Keratinocyte (primary cell): ENCODE measurements at regions not wholly inside any gene's neighbourhood (a gene's known extent, or its start where the extent isn't known, plus 50 kb on each side); places are given as distances from the start of the nearest gene placed in this dataset.
A peak's percentile ranks its signal among the peaks of the same experiment; 100 is the strongest.

ENCODE experiments used
- DNase-seq: peaks from one replicate; pipeline ENCODE4 v3.0.0-alpha.2; 2011; ENCODE audit warnings: low read depth, missing footprints, low spot score
- FAIRE-seq: peaks from 2 replicates; lab custom pipeline; 2011; peaks lifted over from hg19 to GRCh38; lab: Jason Lieb, UNC
- H2AFZ ChIP-seq: 2 replicates; pipeline ENCODE4 v1.6.0; 2012; ENCODE audit warnings: low read length, control low read depth, inconsistent platforms; ENCODE audit not compliant: control insufficient read depth
- H3K27ac ChIP-seq: 2 replicates; pipeline ENCODE4 v1.5.1; 2011; ENCODE audit warnings: low read length; ENCODE audit not compliant: control insufficient read depth, insufficient read depth
- H3K27me3 ChIP-seq: 3 replicates; pipeline ENCODE4 v1.6.0; 2011; ENCODE audit warnings: low read length; ENCODE audit not compliant: control insufficient read depth, insufficient read depth; ENCODE audit errors: extremely low read depth
- H3K36me3 ChIP-seq, 2 experiments: 2 replicates in 1 of 2; 3 replicates in 1 of 2; pipeline ENCODE4 v1.5.1; 2011; ENCODE audit warnings: low read length in 2 of 2, mild to moderate bottlenecking in 1 of 2; ENCODE audit not compliant: control insufficient read depth in 2 of 2, insufficient read depth in 2 of 2; ENCODE audit errors: extremely low read depth in 1 of 2
- H3K4me1 ChIP-seq: 3 replicates; pipeline ENCODE4 v1.5.1; 2011; ENCODE audit warnings: low read length; ENCODE audit not compliant: control insufficient read depth, insufficient read depth; ENCODE audit errors: extremely low read depth
- H3K4me2 ChIP-seq: 3 replicates; pipeline ENCODE4 v1.6.0; 2011; ENCODE audit warnings: low read depth, low read length; ENCODE audit not compliant: control insufficient read depth, insufficient read depth; ENCODE audit errors: extremely low read depth
- H3K4me3 ChIP-seq, 3 experiments: fragments of 200-600 bp in 1 of 3; sonication (generic) in 1 of 3; 2 replicates in 2 of 3; 3 replicates in 1 of 3; pipeline ENCODE4 v1.5.1; 2011 to 2016; ENCODE audit warnings: low read length in 3 of 3, mild to moderate bottlenecking in 3 of 3, control low read depth in 2 of 3, inconsistent platforms in 1 of 3, low read depth in 1 of 3, mixed read lengths in 1 of 3, mixed run types in 1 of 3, moderate library complexity in 1 of 3; ENCODE audit not compliant: control insufficient read depth in 2 of 3, insufficient read depth in 2 of 3; ENCODE audit errors: extremely low read depth in 1 of 3
- H3K79me2 ChIP-seq: 2 replicates; pipeline ENCODE4 v1.6.0; 2012; ENCODE audit warnings: low read length; ENCODE audit not compliant: control insufficient read depth, insufficient read depth
- H3K9ac ChIP-seq: 3 replicates; pipeline ENCODE4 v1.6.0; 2011; ENCODE audit warnings: low read length; ENCODE audit not compliant: control insufficient read depth, insufficient read depth; ENCODE audit errors: extremely low read depth
- H3K9me1 ChIP-seq: 3 replicates; pipeline ENCODE4 v1.6.0; 2011; ENCODE audit warnings: low read length; ENCODE audit not compliant: control insufficient read depth, insufficient read depth; ENCODE audit errors: extremely low read depth
- H3K9me3 ChIP-seq: 2 replicates; pipeline ENCODE4 v1.5.1; 2012; ENCODE audit warnings: low read depth, low read length; ENCODE audit not compliant: control insufficient read depth
- H4K20me1 ChIP-seq: 3 replicates; pipeline ENCODE4 v1.6.0; 2011; ENCODE audit warnings: low read length; ENCODE audit not compliant: control insufficient read depth, insufficient read depth; ENCODE audit errors: extremely low read depth
- EZH2 ChIP-seq: IDR thresholded peaks from one replicate; pipeline ENCODE4 v1.6.1; 2012; ENCODE audit warnings: inconsistent platforms, mild to moderate bottlenecking, low read length, moderate library complexity
- dilution Hi-C: fragments of 300-500 bp; cut with MboI; formaldehyde crosslinking; loops from one replicate; pipeline ENCODE4 v1.7.0; 2020; ENCODE audit warnings: low sequenced_read_pairs; ENCODE audit not compliant: extremely low pct_ligation_motif_present
- TF ChIP-seq, protein P1 (sequence below), 3 experiments: IDR thresholded peaks in 1 of 3; conservative IDR thresholded peaks in 1 of 3; optimal IDR thresholded peaks in 1 of 3; 2 replicates in 2 of 3; 3 replicates in 1 of 3; pipeline versions ENCODE3 to v1.5.1; 2011; ENCODE audit warnings: low read length in 3 of 3, mild to moderate bottlenecking in 3 of 3, moderate library complexity in 2 of 3, control low read depth in 1 of 3, inconsistent platforms in 1 of 3; ENCODE audit not compliant: insufficient read depth in 2 of 3; ENCODE audit errors: extremely low read depth in 1 of 3

DNA sequence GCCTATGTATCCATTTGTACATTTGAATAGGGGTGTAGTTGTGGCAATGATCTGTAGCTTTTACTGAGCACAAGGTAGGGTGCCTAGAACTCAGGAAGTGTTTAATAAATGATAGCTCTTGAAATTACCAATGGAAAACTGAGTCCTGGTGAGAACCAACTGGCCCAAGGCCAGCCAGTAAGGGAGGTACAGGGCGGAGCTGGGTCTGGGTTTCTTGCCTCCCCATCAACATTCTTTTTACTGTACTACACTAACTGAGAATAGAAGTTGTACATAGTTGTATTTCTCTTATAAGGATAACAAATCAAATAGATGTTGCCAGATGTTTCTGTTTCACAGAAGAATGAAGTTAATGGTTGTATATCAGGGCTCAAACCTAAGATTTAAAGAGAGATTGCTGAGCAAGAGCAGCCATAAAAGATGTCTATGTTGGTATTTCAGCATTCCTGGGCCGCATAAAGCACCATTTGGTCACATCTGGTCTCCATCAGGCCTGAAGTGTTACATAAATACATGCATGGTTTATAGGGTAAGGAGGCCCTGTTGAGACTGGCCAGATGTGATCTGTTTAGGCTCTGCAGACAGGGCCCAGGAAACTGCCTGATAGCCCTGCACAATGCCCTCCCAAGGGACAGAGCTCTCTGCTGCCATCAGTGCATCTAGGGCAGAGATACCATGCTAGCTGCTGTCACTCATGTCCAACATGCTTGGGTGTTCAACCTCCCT lies 210.5 kb downstream of the NXNL2 start:
- TF ChIP-seq EZH2, result no peak
- TF ChIP-seq, protein P1, sequence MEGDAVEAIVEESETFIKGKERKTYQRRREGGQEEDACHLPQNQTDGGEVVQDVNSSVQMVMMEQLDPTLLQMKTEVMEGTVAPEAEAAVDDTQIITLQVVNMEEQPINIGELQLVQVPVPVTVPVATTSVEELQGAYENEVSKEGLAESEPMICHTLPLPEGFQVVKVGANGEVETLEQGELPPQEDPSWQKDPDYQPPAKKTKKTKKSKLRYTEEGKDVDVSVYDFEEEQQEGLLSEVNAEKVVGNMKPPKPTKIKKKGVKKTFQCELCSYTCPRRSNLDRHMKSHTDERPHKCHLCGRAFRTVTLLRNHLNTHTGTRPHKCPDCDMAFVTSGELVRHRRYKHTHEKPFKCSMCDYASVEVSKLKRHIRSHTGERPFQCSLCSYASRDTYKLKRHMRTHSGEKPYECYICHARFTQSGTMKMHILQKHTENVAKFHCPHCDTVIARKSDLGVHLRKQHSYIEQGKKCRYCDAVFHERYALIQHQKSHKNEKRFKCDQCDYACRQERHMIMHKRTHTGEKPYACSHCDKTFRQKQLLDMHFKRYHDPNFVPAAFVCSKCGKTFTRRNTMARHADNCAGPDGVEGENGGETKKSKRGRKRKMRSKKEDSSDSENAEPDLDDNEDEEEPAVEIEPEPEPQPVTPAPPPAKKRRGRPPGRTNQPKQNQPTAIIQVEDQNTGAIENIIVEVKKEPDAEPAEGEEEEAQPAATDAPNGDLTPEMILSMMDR (optimal IDR thresholded peaks at IDR 0.05 in 1 of 3, IDR thresholded peaks at IDR 0.05 in 1 of 3, conservative IDR thresholded peaks at IDR 0.05 in 1 of 3; ENCODE audit: extremely low read depth in 1 of 3, insufficient read depth in 2 of 3, low read length in 3 of 3), result no peak
- DNase-seq (no peak), FAIRE-seq (no peak)
- no peak overlapping the region for H3K9ac ChIP-seq
- H3K79me2 ChIP-seq, result no peaks in the 10 kb centered on the region
- H3K4me1 ChIP-seq, result peaks cover 8% of the 10 kb centered on the region
- H4K20me1 ChIP-seq, result no peaks in the 10 kb centered on the region
- H2AFZ ChIP-seq, result no peak overlapping the region
- dilution Hi-C loops, result no loop called here
- no peaks in the 10 kb centered on the region for H3K9me1 ChIP-seq
- H3K27me3 ChIP-seq, result no peaks in the 10 kb centered on the region
- H3K4me2 ChIP-seq, result no peak overlapping the region
- no peak overlapping the region for H3K27ac ChIP-seq
- no peak overlapping the region for H3K4me3 ChIP-seq
- no peaks in the 10 kb centered on the region for H3K36me3 ChIP-seq
- H3K9me3 ChIP-seq, result no peaks in the 10 kb centered on the region

DNA sequence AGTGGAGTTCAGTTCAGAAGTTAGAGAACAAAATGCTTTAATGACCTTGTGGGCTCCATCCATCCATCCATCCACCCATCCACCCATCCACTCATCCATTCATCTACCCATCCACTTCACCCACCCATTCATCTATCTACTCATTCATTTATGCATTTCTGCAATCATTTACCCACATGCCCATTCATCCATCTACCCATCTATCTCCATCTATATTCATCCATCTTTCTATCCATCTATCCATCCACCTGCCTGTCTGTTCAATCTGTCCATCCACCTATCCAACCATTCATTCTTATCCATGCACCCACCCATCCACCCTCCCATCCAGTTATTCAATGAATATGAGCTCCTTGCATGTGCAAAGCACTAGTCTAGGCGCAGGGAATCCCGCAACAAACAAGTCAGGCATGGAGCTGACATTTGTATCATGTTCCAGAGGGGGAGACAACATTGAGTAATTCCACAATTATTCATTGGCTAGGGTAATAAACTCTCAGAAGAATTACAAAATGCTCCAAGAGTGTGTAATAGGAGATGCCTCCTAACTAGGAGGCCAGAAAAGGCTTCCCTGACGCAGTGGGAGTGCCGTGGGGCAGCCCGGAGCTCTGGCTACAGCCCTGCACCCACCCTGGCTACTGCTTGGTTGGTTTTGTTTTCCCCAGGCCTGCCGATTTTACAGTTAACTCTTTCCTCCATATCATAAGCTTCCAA lies 211.2 kb downstream of the NXNL2 start:
- Histone ChIP-seq H3K27ac (no peak overlapping the region), H3K4me1 (peaks cover 8% of the 10 kb centered on the region), H4K20me1 (no peaks in the 10 kb centered on the region), H3K36me3 (no peaks in the 10 kb centered on the region), H2AFZ (no peak overlapping the region), H3K27me3 (no peaks in the 10 kb centered on the region), H3K9me1 (no peaks in the 10 kb centered on the region), H3K9ac (no peak overlapping the region), H3K9me3 (no peaks in the 10 kb centered on the region), H3K4me3 (no peak overlapping the region), H3K79me2 (no peaks in the 10 kb centered on the region), H3K4me2 (no peak overlapping the region)
- TF ChIP-seq, protein P1 (optimal IDR thresholded peaks at IDR 0.05 in 1 of 3, IDR thresholded peaks at IDR 0.05 in 1 of 3, conservative IDR thresholded peaks at IDR 0.05 in 1 of 3; ENCODE audit: extremely low read depth in 1 of 3, insufficient read depth in 2 of 3, low read length in 3 of 3), result no peak
- no peak for TF ChIP-seq EZH2
- dilution Hi-C loops, result no loop called here
- FAIRE-seq (peak; percentile 20), DNase-seq (no peak)
